ENCODE measurements at regions not wholly inside any gene's neighbourhood (a gene's known extent, or its start where the extent isn't known, plus 50 kb on each side); places are given as distances from the start of the nearest gene placed in this dataset.

DNA sequence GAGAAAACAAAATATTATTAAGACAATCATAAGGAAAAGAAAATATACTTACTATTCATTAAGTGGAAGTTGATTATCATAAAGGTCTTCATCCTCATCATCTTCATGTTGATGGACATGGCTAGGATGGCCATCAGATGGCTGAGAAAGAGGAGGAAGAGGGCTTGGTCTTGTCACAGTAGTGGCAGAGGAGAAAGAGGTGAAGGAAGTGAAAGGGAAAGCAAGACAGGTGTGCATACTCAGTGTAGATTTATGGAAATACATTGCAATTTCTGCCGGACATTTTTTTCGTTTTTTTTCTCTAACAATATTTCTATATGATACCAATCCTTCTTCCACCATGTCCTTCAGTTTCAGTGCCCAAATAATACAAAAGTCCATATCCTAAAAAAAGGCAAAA lies 1409.8 kb downstream of the PCDH7 start:
- TF ChIP-seq, protein P1, sequence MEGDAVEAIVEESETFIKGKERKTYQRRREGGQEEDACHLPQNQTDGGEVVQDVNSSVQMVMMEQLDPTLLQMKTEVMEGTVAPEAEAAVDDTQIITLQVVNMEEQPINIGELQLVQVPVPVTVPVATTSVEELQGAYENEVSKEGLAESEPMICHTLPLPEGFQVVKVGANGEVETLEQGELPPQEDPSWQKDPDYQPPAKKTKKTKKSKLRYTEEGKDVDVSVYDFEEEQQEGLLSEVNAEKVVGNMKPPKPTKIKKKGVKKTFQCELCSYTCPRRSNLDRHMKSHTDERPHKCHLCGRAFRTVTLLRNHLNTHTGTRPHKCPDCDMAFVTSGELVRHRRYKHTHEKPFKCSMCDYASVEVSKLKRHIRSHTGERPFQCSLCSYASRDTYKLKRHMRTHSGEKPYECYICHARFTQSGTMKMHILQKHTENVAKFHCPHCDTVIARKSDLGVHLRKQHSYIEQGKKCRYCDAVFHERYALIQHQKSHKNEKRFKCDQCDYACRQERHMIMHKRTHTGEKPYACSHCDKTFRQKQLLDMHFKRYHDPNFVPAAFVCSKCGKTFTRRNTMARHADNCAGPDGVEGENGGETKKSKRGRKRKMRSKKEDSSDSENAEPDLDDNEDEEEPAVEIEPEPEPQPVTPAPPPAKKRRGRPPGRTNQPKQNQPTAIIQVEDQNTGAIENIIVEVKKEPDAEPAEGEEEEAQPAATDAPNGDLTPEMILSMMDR (IDR thresholded peaks at IDR 0.05) = no peak
- no peak for TF ChIP-seq POLR2A (IDR thresholded peaks at IDR 0.05)
- no peak for TF ChIP-seq EP300 (IDR thresholded peaks at IDR 0.05)
- no peak for DNase-seq (ENCODE audit: low spot score in 2 of 2)
- H3K4me3 ChIP-seq = no peak overlapping the region
- no peaks in the 10 kb centered on the region for H3K4me1 ChIP-seq
- no peak overlapping the region for H3K27ac ChIP-seq
- H3K9me3 ChIP-seq = no peaks in the 10 kb centered on the region
- no peaks in the 10 kb centered on the region for H3K27me3 ChIP-seq
- WGBS, 2 donors = 95 to 96% methylated on average over 2 of the region's 2 CpGs
- H3K36me3 ChIP-seq = no peaks in the 10 kb centered on the region

DNA sequence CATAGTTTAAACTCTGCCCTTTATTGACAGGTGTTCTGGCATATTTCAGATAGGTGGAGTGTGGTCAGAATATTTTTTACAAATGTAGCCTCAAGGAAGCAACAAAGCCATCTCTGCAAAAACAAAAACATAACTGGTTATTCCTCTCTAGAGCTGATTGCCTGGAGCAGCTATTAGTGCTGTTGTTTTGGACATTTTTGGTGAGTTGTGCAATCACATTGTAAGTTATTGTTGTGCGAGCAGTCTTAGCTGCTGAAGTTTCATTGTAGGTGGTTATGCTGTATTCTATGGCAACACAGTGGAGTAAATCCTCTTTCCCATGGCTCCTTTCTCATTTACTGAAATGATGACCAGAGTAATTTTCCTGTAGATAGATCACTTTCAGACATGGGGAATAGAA lies 1413.0 kb downstream of the PCDH7 start:
- WGBS, 2 donors = 76 to 88% methylated on average over 1 of the region's 1 CpG

DNA sequence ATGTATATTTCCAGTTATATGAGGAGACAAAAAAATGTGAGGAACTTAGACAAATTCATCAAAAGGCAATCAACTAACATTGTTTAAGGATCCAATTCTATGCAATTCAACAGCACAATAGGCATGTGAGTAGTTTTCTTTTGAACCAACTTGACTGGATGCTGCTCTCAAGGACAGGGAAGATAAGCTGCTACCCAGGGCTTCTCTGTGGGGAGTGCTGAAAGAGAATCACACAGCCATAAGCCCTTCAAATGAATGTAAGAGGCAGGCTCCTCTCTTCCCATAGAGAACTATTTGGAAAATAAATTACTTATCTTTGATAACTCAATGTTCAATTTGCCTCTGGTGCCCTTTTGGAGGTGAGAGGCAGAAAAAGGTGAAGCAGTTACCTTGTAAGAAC lies 1413.6 kb downstream of the PCDH7 start:
- Histone ChIP-seq H3K4me1 (no peaks in the 10 kb centered on the region), H3K9me3 (no peaks in the 10 kb centered on the region), H3K27me3 (no peaks in the 10 kb centered on the region), H3K36me3 (no peaks in the 10 kb centered on the region), H3K27ac (no peak overlapping the region), H3K4me3 (no peak overlapping the region)
- no peak for DNase-seq (ENCODE audit: low spot score in 2 of 2)
- TF ChIP-seq EP300 (IDR thresholded peaks at IDR 0.05) (no peak), POLR2A (IDR thresholded peaks at IDR 0.05) (no peak)
- TF ChIP-seq, protein P1 (IDR thresholded peaks at IDR 0.05) = no peak

More for the DNA sequence above, 1413.0 kb downstream of the PCDH7 start:
- H3K4me3 ChIP-seq = no peak overlapping the region
- TF ChIP-seq EP300 (IDR thresholded peaks at IDR 0.05) = no peak
- TF ChIP-seq, protein P1 (IDR thresholded peaks at IDR 0.05) = no peak
- TF ChIP-seq POLR2A (IDR thresholded peaks at IDR 0.05) = no peak
- no peaks in the 10 kb centered on the region for H3K9me3 ChIP-seq
- no peaks in the 10 kb centered on the region for H3K27me3 ChIP-seq
- DNase-seq (ENCODE audit: low spot score in 2 of 2) = no peak
- no peaks in the 10 kb centered on the region for H3K4me1 ChIP-seq
- H3K27ac ChIP-seq = no peak overlapping the region
- no peaks in the 10 kb centered on the region for H3K36me3 ChIP-seq

DNA sequence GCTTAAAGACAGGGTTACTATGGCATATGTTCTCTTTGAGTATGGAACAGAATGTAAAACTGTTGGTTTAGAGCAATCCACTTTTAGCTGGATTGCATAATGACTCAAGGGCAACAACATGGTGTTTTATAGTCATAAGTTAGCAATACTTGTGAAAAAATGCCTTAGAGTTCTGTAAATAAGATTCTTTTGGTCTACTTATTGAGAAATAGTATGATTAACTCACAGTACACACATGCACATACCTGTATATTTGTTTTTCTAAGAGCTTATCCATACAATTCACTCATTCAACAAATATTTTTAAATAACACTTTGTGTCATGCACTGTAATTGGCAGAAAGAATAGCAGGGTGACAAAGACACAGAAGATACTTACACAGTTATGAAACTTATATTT lies 1415.5 kb downstream of the PCDH7 start:
- TF ChIP-seq, protein P1 (IDR thresholded peaks at IDR 0.05) = no peak
- H3K9me3 ChIP-seq = no peaks in the 10 kb centered on the region
- no peak for DNase-seq (ENCODE audit: low spot score in 2 of 2)
- no peaks in the 10 kb centered on the region for H3K4me1 ChIP-seq
- no peak overlapping the region for H3K4me3 ChIP-seq
- H3K27me3 ChIP-seq = no peaks in the 10 kb centered on the region
- H3K36me3 ChIP-seq = no peaks in the 10 kb centered on the region
- H3K27ac ChIP-seq = no peak overlapping the region

DNA sequence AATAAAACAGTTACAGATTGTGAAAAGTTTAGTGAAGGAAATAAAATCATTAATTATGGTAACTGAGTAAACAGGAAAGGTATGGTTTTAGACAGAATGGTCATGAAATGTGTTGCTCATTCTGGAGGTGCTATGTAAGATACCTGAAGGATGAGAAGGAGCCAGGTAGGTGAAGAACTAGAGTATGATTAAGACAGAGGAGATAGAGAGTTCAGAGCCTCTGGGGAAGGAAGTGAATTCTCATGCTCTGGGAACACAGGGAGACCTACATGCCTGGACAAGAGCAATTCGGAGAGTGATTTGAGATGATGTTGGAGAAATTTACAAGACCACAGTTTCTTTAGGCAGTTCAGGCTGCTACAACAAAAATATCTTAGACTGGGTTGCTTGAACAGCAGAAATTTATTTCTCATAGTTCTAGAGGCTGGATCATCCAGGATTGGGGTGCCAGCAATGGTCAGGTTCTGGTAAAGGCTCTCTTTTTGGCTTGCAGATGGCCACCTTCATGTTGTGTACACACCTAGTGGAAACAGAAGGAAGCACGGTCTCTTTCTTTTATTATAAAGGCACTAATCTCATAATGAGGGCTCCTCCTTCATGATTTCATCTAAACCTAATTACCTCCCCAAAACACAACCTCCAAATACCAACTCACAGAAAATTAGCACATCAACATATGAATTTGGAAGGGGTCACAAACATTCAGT lies 1416.1 kb downstream of the PCDH7 start:
- 84 to 92% methylated on average over 2 of the region's 2 CpGs for WGBS, 2 donors
- Histone ChIP-seq H3K9me3 (no peaks in the 10 kb centered on the region), H3K4me3 (no peak overlapping the region), H3K36me3 (no peaks in the 10 kb centered on the region), H3K27ac (no peak overlapping the region), H3K27me3 (no peaks in the 10 kb centered on the region), H3K4me1 (no peaks in the 10 kb centered on the region)
- no peak for DNase-seq (ENCODE audit: low spot score in 2 of 2)
- TF ChIP-seq EP300 (IDR thresholded peaks at IDR 0.05) (no peak), POLR2A (IDR thresholded peaks at IDR 0.05) (no peak)
- TF ChIP-seq, protein P1 (IDR thresholded peaks at IDR 0.05) = no peak
